RPMI8226 (cell line): ENCODE measurements at regions not wholly inside any gene's neighbourhood (a gene's known extent, or its start where the extent isn't known, plus 50 kb on each side); places are given as distances from the start of the nearest gene placed in this dataset.
A peak's percentile ranks its signal among the peaks of the same experiment; 100 is the strongest.
"Not testable (repeated sequence)": the region's sequence is repeated elsewhere in the genome, so short reads cannot be mapped to it uniquely, and the experiment has no call there.

Experiments used
- DNase-seq: peaks from one replicate; pipeline ENCODE4 v3.0.0-alpha.2; 2015

DNA sequence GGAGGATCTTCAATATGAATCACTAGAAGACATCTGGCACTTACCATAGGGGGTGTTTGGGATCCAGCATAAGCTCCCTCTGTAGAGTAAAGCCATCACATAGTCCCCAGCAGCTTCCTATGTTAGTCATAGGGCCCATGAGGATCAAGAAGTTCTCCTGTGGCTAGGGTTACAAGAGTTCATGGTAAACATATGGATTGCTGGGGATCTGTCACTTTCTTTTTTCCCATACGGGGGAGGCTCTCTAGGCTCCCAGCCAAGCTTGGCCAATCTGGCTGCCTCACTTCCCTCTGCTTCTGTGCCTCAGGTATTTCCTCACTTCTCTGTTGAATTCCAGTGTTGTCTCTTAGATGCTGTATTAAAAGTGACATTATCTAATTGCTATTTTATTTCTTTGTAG lies 597.9 kb downstream of the PDCD6IP start:
- no peak for DNase-seq

DNA sequence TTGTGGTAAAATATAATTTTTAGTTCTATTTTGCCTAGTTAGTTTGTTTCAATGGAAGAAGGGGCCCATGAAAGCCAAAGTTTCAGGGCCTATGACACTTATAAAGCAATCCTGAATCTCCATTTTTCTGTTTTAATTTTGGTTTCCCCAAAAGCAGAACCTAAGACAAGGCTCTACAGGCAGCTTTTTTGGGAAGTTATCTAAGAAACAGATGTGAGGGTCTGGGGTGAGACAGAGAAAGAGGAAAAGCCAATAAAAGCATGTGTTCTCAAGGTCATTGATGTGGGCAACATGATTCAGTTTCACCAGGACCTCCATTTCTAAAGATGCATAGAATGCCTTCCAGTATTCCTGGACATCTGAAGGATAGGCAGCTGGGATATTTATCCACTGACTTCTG lies 598.5 kb downstream of the PDCD6IP start:
- no peak for DNase-seq

DNA sequence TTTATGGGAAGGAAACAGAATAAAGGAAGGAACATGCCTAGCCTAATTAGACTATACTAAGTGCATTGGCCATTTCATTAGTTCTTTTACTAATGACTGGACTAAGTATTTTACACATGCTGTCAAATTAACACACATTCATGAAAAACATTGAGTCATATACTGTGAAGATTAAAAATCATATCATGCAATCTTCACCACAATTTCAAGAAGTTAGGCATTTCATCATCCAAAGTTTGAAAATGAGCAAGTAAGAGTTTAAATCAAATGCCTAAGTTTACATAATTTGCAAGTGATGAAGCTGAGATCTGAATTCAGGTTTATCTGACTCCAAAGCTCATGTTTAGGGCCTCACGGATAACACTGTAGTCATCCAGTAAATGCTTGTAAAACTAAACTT lies 601.0 kb downstream of the PDCD6IP start:
- no peak for DNase-seq

DNA sequence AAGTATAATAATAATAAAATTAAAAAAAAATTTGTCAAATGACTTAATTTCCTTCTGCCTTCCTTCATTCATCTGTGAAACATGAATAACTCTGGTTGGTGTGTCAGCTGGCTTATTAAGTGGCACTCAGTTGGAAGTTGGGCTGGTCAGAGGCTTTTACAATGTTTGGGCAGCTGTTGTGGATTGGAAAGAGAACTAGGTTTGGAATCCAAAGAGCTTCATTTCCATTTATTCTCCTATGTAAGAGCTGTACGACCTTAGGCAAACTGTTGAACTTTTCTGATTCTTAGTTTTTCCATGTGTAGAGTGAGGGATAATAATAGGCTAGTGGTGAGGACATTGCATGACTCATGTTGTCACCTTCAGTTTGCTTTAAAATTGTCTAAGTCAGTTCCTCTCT lies 606.7 kb downstream of the PDCD6IP start:
- DNase-seq: no peak

DNA sequence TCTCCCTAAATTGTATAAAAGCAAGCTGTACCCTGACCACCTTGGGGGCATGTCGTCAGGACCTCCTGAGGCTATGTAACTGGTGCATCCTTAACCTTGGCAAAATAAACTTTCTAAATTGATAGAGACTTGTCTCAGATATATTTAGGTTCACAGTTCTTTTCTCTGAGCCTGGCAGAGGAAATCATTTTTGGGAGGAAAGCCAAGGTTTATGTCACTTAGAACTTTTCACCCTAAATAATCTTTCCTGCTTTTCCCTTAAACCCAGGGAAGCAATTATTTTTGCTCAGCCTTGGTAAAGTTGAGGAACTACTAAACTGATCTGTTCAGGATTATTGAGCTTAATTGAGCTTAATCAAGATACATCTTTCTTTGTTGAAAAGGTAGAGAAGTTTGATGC lies 608.9 kb downstream of the PDCD6IP start:
- no peak for DNase-seq

DNA sequence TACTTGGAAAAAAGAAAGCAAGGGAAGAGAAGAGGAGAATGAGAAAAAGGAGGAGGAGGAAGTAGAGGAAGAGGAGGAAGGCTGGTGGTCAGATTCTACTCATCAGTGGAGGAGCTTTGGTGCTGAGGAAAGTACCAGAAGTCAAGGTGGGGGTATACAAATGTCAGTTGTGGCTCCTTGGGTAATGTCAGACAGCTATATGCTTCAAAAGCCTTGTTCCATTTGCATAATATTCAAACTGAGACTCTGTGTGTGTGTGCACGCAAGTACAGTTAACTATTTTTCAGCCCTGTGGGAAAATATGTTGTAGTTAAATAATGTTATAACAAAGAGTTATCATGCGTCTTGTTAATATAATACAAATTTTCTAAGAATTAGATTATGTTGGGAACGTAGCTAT lies 609.7 kb downstream of the PDCD6IP start:
- DNase-seq: no peak

DNA sequence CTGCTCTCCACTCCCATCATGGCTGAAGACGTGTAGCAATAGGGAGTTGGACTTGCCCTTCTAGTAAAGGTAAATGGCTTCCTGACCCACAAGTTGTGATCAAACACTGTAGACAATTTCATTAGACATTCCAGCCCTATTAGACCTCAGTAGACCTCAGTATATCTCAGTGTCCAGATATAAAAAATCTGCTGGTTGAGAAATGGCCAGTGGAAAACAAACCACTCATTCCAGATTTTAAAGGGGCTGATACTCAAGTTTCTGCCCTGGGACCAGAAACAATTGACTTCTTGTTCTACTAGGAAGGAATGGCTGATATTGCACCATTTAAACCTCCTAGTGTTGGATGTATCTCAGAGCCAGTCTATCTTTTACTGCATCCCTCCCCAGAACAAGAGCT lies 613.2 kb downstream of the PDCD6IP start:
- no peak for DNase-seq

DNA sequence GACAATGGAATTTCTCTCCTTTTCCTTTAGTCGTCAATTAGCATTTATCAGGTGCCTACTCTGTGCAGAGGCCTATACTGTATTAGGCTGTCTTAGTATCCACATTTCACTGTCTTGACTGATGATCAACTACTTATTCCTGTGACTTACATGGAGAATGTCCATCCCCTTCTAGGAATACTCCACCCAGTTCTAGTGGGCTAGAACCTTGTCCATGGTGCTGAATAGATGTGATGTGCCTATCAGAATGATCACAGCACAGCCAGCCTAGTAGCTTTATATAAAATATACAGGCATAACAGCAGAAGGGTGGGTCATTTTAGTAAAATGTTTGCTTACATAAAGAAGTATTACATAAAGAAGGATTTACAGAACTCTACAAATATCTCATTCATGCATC lies 621.4 kb downstream of the PDCD6IP start:
- DNase-seq: peak; percentile 27

DNA sequence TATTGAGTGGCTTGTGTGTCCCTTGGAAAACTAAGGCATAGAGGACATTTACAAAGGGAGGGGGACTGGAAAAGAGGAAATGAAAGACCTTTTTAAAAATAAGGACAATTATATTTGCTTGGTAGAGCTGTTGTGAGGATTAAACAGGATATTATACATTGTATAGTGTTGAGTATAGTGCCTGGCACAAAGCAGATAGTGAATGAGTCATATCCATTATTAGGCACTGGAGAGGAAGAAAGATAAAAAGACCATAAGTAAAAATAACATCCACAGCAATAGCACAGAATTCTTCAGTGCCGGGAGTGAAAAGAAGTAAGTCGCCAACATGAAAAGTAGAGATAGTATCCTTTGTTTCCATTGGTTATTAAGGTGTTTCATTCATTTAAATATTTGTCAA lies 623.3 kb downstream of the PDCD6IP start:
- DNase-seq: no peak

DNA sequence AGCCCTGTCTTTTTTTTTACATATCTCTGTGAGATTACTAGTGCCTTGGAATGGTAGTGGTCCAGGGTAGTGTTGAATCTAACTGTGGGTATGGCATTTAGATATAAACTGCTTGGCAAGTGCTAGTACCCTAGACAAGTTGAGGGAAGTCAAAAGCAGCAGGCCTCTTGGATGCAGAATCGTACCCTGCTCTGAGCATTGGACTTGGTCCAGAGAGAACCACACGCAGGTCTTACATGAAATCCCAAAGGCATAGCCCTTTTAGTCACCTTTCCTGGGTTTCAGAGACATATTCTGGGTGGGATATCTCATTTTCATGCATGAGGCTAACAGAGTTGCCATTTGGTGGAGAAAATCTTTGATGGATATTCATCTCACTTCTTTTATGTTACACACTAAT lies 641.4 kb downstream of the PDCD6IP start:
- no peak for DNase-seq

DNA sequence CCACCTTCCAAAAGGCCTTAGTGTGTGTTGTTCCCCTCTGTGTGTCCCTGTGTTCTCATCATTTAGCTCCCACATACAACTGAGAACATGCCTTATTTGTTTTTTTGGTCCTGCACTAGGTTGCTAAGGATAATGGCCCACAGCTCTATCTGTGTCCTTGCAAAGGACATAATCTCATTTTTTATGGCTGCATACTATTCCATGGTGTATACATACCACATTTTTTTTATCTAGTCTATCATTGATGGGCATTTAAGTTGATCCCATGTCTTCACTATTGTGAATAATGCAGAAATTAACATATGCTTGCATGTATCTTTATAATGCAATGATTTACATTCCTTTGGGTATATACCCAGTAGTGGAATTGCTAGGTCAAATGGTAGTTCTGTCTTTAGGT lies 645.7 kb downstream of the PDCD6IP start:
- DNase-seq: no peak

DNA sequence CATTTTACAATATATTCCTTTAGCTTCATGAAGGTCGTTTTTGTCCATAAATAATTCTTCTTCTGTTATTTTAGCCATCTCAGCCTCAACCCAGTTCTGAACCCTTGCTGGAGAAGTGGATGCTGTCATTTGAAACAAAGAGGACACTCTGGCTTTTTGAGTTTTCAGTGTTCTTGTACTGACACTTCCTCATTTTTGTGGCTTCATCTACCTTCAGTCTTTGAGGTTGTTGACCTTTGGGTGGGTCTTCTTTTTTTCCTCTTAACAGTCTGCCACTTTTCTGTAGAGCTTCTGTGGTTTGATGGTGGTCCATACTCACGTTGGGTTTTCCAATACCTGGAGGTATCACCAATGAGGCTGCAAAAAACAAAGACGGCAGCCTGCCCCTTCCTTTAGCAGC lies 650.9 kb downstream of the PDCD6IP start:
- no peak for DNase-seq

DNA sequence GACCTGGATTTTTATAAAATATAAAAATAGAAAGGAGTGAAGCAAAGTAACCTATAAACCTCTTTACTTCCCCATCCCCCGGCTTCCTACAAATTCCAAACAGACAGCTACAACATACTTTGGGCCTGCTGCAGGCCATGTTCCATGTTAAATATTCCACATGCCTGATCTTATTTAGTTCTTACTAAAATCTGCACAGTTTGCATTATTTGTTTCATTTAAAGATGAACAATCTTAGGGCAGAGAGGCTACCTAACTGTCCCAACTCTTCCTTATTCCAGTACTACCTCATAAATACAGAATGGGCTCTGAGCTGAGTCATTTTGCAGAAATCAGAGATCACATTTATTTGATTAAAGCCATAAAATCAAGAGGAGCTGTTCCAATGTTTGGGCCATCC lies 665.0 kb downstream of the PDCD6IP start:
- no peak for DNase-seq

DNA sequence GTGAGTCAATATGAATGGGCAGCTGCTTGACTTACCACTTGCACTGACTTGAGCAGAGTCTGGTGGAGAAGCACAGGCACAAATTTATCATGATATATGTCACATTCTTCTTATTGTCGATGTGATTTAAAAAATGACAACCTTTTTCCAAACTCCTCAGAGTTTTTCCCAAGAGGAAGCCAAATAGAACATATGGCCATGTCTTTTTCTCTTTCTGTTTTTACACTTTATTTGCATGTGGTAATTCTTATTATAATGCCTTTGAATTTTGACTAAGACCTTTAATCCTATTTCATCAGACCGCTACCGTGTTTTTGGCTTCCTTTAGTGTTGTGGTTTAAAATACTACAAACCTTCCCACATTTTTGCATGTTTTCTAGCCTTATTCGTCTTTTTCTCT lies 666.2 kb downstream of the PDCD6IP start:
- no peak for DNase-seq

DNA sequence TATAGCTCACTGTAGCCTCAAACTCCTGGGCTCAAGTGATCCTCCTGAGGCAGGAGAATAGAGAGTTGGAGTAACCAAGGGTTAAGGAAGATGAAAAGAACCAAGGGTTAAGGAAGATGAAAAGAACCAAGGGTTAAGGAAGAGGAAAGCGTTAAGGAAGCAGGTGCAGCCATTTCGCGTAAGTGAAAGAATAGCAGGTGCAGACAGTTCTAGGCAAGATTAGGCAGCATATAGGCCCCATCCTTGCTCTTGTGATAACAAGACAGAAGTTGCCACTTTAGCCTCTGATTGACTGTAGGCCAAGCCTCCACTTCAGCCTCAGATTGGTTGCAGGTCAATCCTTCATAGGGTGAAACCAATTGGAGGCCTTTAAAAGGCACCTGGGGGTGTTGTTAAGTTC lies 677.4 kb downstream of the PDCD6IP start:
- DNase-seq: no peak

DNA sequence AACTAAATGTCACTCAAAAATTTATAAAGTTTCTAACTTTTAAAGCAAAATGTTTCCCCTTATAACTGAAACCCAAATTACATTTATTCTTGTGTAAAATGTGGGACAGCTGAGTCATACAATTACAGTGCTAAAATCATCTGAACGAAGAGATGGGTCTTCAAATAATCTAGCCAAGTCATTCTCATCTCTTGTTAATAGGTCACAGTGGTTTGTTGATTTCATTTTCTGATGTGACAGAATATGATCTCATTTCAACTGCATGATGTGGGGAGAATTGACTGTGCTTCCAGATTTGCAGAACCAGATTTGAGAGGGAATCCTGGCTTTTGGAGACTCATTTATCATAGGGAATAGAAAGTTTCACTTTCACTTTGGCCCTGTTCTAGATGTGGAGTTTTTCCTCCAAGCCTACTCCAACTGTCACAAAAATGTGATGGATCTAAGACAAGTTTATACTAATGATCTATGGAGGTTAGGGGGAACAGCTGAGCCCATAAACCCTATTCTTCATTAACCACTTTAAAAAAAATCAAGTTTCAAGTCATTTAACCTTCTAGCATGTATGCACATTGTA lies 685.0 kb downstream of the PDCD6IP start:
- DNase-seq: no peak

DNA sequence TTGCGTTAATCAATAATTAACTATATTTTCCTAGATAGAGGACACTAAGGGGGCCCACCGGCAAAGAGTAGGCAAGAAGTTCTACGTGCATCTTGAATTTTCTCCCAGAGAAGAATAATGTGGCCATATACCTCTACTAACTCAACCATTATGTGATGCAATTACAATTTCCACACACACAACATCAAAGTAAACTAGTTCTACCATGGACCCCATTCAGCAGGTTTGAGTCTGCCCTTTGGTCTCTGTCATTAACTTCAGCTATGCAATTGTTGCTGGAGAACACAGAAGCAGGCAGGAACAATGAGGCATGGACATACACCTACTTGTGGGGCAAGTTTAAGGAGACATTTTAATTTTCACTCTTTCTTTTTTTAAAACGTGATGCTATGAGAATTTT lies 705.9 kb downstream of the PDCD6IP start:
- no peak for DNase-seq

DNA sequence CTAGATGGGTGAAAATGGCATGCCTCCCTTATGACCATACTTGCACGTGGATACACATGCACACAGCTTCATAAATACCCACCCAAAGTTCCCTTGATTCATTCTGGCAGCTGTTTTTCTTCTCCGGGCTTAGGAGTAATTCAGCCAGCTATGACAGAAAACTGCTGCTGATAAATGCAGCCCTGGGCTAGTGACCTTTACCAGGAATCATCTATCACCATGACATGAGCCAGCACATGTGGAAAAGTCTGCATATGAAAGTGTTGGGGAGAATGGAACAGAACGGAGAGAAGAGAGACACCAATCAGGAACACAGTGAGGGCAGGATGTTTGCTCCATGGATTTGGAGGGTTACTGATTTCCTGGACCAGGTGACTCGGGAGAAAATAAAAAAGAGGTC lies 706.3 kb downstream of the PDCD6IP start:
- DNase-seq: no peak

DNA sequence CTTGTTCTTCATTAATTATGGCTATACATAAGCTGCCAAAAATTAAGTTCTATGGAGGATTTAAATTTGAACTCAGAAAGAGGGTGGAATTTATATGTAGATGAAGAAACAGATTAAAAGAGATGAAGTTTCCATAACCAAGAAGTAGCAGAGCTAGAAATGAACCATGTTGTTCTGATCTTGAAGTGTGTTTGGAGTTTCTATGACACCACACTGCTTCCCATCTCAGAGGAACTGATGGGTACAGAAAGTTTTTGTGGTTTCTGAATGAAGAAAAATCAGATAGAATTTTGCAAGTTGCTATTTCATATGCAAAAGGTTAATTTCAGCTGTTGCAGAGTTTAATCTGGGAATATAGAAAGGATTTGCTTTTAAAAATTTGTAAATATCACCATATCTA lies 710.3 kb downstream of the PDCD6IP start:
- no peak for DNase-seq

DNA sequence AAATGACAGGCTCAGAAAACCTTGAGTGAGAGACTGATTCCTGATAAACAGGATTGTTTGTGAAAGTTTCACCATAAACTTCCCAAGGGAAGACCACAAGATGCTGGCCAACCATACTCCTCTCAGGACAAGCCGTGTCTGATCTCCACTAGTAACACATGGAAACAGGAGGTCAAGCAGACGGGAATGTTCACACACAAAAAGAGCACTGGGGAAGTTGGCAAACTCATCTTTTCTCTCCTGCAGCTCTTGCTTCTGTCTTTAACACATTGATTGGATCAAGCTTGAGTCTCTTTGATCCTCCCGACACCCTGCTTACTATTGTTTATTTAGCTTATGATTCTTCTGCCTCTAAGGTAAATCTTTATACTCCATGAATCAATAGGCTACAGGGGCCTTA lies 713.5 kb downstream of the PDCD6IP start:
- no peak for DNase-seq

DNA sequence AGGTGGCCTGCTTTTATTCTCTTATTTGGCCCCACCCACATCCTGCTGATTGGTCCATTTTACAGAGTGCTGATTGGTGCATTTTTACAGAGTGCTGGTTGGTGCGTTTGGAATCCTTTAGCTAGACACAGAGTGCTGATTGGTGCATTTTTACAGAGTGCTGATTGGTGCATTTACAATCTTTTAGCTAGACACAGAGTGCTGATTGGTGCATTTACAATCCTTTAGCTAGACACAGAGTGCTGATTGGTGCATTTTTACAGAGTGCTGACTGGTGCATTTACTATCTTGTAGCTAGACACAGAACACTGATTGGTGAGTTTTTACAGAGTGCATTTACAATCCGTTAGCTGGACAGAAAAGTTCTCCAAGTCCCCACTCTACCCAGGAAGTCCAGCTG lies 720.6 kb downstream of the PDCD6IP start:
- not testable (repeated sequence) for DNase-seq

DNA sequence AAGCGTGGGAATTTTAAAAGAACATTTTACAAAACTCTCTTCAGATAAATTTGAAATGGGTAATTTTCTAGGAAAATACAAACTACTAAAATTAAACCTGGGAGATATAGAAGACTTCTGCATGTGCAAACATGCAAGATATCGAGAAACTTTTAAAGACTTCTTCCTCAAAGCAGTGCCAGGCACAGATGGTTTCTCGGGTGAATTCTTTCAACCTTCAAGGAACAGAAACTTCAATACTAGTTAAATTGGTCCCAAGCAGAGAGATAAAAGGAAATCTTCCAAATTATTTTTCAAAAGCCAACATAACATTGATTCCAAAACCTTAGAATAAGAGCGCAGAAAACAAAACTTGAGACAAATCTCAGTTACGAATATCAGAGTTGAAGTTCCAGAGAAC lies 732.7 kb downstream of the PDCD6IP start:
- no peak for DNase-seq

DNA sequence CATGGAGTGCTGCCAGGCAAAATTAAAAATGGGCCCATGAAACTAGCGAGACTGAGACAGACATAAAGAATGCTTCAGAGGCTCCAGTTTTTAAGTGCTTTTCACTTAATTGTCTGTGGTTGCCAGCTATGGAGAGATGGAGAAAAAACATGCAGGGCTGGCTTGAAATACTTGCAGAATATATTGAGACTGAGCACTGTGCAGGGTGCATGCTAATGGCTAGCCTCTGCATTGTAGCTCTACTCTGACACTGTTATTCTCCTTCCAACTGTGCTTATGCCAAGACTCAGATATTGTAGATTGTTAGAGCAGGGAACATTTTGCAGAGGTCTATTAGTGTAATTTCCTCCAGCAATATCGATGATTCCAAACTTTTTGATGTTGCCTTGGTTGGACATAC lies 735.0 kb downstream of the PDCD6IP start:
- no peak for DNase-seq

DNA sequence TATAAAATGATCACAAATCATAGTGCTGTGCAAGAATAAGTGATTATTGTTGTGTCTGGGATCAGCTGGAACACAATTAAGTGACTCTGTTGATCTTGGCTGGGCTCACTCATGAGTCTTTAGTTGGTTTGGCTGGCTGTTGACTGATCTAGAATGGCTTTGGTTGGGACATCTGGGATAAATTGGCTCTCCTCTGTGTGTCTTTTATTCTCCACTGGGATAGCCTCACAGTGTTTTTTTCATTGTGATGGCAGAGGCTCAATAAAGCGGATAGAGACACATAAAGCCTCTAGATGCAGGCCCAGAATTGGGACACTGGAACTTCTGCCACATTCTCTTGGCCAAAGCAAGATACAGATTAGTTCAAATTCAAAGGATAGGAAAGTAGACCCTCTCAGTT lies 735.6 kb downstream of the PDCD6IP start:
- DNase-seq: no peak

DNA sequence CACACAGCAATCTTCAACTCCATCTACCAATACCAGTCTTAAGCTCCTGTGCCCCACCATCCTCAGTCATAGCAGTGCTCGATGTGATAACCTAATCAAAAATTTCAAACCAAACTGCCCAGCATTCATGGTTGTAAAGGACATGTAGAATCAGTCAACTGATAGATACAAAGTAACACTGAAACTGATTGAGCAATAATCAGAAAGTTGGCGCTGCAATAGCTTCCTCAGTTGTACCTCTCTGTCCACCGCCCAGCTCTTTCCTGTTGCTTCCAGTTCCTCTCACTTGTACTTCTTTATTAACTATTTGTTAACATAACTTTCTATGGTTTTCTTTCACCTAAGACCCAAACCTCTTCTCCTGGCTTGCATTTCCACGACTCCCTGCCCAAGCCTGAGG lies 745.7 kb downstream of the PDCD6IP start:
- no peak for DNase-seq

DNA sequence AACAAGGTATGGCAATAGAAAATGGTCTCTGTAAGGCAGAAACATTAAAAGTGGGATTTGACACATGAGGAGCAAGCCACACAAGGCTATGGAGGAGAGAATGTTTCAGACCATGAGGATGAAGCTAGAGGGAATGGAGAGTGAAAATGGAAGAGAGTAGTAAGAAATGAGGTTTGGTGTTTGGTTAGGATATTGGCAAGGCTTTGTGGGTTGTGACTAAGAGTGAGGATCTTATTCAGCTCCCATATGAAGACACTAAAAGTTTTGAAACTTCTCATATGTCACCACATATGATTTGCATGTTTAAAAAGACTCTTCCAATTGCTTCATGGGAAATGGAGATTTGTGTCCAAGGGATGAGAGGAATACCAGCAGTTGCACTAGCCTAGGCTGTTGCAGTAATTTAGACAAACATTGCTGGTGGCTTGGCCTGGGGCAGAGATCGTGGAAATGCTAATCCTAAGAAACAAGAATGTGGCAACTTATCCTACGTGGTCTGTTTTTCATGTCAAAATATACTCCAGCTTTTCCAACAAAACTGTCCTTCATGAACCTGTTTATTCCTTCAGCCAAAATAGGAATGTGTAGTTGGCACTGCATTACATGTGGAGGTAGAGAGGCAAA lies 749.0 kb downstream of the PDCD6IP start:
- no peak for DNase-seq
